Fibroblast of the aortic adventitia (primary cell): ENCODE measurements at regions not wholly inside any gene's neighbourhood (a gene's known extent, or its start where the extent isn't known, plus 50 kb on each side); places are given as distances from the start of the nearest gene placed in this dataset.

ENCODE experiments used
- DNase-seq: peaks from one replicate; pipeline ENCODE4 v3.0.0-alpha.2; 2010; ENCODE audit warnings: low read depth
- H3K4me3 ChIP-seq: 2 replicates; pipeline ENCODE4 v1.5.1; 2011; ENCODE audit warnings: low read depth, mild to moderate bottlenecking, control low read depth, low read length, moderate library complexity
- TF ChIP-seq, protein P1 (sequence below): IDR thresholded peaks from 2 replicates; pipeline ENCODE4 v1.5.1; 2011; ENCODE audit warnings: mild to moderate bottlenecking, low read length, control low read depth, inconsistent platforms; ENCODE audit not compliant: insufficient read depth

DNA sequence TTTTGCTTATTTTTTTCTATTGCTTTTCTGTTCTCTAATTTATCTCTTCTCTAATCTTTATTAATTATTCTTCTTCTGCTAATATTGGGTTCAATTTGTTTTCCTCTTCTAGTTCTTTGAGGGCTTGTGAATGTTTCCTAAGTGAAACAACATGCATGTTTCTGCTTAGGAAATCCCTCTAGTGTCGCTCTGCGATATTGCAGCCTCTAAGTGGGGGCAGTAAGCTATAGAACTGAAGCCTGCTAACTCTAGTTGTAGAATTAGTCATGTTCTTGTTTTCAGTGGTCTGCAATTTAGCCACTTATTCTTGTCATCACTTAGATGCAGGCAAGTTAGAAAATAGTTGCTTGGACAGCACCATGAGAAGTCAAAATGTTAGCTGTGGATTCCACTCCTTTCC lies 222.6 kb downstream of the SPIN4 start:
- DNase-seq = peak; percentile 1
- TF ChIP-seq, protein P1, sequence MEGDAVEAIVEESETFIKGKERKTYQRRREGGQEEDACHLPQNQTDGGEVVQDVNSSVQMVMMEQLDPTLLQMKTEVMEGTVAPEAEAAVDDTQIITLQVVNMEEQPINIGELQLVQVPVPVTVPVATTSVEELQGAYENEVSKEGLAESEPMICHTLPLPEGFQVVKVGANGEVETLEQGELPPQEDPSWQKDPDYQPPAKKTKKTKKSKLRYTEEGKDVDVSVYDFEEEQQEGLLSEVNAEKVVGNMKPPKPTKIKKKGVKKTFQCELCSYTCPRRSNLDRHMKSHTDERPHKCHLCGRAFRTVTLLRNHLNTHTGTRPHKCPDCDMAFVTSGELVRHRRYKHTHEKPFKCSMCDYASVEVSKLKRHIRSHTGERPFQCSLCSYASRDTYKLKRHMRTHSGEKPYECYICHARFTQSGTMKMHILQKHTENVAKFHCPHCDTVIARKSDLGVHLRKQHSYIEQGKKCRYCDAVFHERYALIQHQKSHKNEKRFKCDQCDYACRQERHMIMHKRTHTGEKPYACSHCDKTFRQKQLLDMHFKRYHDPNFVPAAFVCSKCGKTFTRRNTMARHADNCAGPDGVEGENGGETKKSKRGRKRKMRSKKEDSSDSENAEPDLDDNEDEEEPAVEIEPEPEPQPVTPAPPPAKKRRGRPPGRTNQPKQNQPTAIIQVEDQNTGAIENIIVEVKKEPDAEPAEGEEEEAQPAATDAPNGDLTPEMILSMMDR = peak; percentile 54
- no peak overlapping the region for H3K4me3 ChIP-seq

DNA sequence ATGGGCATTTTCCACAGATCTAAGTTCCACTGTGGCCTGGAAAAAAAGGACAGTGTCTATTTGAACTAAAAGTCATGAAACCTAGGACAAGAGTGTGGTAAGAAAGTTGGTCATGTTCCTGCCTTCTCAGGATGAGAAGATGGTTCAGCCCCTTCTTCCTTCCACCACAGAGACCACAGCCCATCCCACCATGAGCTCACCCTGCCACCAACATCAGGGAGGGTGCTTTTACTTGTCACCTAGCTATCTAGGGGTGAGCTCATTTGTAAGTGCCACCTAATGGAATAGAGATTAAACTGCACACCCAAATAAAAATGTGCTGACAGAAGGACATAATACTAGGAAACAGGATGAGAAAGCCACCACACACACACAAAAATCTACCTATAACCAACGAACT lies 235.9 kb downstream of the SPIN4 start:
- TF ChIP-seq, protein P1 = no peak
- no peak for DNase-seq
- no peak overlapping the region for H3K4me3 ChIP-seq

DNA sequence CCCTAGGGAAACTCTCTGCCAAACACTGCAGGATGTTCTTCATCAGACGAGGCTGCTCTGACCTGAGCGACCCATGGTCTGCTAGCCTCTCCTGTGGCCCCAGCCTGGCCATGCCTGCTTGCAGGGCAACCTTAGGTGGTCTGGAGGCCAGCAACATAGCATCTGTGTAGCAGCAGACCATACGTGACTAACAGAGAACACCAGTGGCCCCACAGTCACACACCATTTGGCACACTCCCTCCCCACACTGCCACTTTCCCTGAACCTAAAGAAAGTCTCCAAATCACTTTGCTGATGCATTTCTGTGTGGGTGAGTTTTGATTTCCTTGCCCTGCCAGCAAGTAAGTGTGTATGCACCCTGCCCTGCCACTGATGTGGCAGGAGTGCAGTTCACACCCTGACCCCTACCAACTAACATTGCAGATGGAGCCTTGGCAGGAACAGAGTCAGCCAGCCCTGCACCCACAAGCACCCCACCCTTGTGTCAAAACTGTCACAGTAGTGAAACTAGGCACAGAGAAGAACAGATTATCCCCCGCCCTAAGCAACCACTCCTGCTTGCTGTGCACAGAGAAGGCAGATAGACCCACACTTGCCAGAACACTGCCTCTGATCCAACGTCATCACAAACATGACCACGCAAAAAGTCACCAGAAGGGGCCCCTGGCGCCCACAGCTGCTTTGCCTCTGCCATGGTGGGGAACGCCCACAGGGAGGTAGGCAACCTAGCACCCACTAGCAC lies 249.1 kb downstream of the SPIN4 start:
- H3K4me3 ChIP-seq = no peak overlapping the region
- no peak for DNase-seq
- TF ChIP-seq, protein P1 = no peak

DNA sequence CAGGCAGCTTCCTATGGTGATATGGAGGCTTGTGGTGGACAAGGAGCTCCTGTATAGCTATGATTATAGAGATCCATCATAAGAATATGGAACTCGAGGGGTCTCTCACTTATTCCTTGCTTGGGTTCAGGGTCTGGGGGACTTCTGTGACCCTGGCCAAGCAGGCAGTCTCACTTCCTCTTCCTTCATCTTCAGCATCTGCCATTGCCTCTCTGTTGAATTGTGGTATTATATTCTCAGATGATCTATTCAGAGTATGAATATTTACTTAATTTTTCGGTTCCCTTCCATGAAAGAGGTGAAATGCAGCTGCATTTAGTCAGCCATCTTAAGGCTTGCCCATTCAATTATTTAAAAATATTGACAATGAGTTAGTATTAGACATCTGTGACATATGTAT lies 292.9 kb downstream of the SPIN4 start:
- TF ChIP-seq, protein P1 = no peak
- H3K4me3 ChIP-seq = no peak overlapping the region
- DNase-seq = no peak

DNA sequence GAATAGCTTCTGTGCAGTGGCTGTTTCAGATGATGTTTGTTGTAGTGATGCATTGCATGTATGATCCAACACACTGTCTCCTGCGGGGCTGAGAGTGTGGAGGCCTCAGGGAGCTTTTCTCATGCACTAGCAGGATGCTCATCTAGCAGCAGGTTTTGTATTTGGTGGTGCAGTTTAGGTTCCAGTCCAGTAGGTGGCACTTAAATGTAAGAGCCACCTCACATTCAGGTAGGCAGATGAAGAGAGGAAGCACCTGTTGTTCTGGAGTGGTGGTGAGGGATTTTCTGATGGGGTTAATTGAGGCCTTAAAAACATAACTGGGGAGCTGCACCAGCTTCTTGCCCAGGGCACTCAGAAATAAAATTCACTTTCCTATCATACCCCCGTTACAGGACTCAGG lies 300.9 kb downstream of the SPIN4 start:
- TF ChIP-seq, protein P1 = no peak
- no peak for DNase-seq
- no peak overlapping the region for H3K4me3 ChIP-seq

DNA sequence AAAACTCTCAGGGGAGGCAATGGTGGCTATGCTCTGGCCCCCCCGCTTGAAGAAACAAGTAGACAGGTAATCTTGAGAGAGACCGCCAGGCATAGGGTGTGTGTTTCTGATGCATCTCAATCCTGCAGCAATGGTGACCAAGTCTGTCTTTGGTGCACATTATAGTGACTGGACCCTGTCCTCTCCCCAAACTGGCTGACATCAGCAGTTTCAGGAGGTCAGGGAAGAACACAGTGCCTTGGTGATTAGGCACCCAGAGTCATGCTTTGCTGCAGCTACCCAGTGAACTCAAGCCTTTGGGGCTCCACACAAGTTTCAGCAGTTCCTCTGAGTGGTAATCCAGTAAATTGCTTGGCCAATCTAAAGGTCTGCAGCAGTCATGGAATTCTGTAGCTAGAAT lies 318.3 kb downstream of the SPIN4 start:
- DNase-seq = no peak
- no peak overlapping the region for H3K4me3 ChIP-seq
- TF ChIP-seq, protein P1 = no peak

DNA sequence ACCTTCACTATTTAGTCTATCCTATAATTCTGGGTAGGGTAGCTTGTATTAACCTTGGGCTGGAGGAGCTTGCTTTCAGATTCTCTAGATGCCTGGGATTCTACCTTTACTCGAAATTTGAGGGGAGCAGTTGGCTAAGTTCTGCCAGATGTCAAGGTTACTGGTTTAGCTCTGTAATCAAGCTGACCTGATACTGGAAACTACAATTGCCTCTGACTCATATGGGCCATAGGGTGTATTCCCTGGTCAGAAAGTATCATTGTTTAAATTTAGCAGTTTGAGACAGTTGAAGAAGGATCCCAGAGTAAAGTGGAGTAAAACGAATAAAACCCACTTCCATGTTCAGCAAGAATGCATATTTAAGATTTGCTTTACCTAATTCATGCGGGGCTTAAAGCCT lies 337.6 kb downstream of the SPIN4 start:
- TF ChIP-seq, protein P1 = no peak
- no peak overlapping the region for H3K4me3 ChIP-seq
- DNase-seq = no peak
